ENCODE measurements at regions not wholly inside any gene's neighbourhood (a gene's known extent, or its start where the extent isn't known, plus 50 kb on each side); places are given as distances from the start of the nearest gene placed in this dataset.
"Not testable (repeated sequence)": the region's sequence is repeated elsewhere in the genome, so short reads cannot be mapped to it uniquely, and the experiment has no call there.

- no peak for DNase-seq
- intact Hi-C loops (cut with DNase I) = no loop called here
Observed at GRCh38 chr7:11221984-11222383, 248.3 kb downstream of the PHF14 start.

- no peak for DNase-seq
- intact Hi-C loops (cut with DNase I) = no loop called here
Observed at GRCh38 chr7:11224535-11224934, 250.9 kb downstream of the PHF14 start.

- peak in 2 of 10 donors; percentile 23 to 41 for DNase-seq
- intact Hi-C loops (cut with DNase I) = no loop called here
Observed at GRCh38 chr7:11228515-11228914, 254.8 kb downstream of the PHF14 start.

GRCh38 chr7:11231190-11231589 is 257.5 kb downstream of the PHF14 start:
- intact Hi-C loops (cut with DNase I) = no loop called here
- DNase-seq = no peak

GRCh38 chr7:11232462-11232861 is 258.8 kb downstream of the PHF14 start:
- intact Hi-C loops (cut with DNase I) = no loop called here

GRCh38 chr7:11233871-11234270 is 260.2 kb downstream of the PHF14 start:
- intact Hi-C loops (cut with DNase I) = no loop called here

More at GRCh38 chr7:11232462-11232861, 258.8 kb downstream of the PHF14 start:
- DNase-seq = no peak

GRCh38 chr7:11235491-11235890 is 261.8 kb downstream of the PHF14 start:
- intact Hi-C loops (cut with DNase I) = no loop called here
- DNase-seq = no peak

More at GRCh38 chr7:11233871-11234270, 260.2 kb downstream of the PHF14 start:
- DNase-seq = no peak

- no peak for DNase-seq
- intact Hi-C loops (cut with DNase I) = no loop called here
Observed at GRCh38 chr7:11236680-11237079, 263.0 kb downstream of the PHF14 start.

- intact Hi-C loops (cut with DNase I) = no loop called here
- no peak for DNase-seq
Observed at GRCh38 chr7:11237742-11238141, 264.1 kb downstream of the PHF14 start.

GRCh38 chr7:11239316-11239715 is 265.6 kb downstream of the PHF14 start:
- peak in 1 of 10 donors; percentile 30 for DNase-seq
- intact Hi-C loops (cut with DNase I) = no loop called here

GRCh38 chr7:11243739-11244138 is 270.1 kb downstream of the PHF14 start:
- intact Hi-C loops (cut with DNase I) = no loop called here
- DNase-seq = no peak

- DNase-seq = no peak
- intact Hi-C loops (cut with DNase I) = no loop called here
Observed at GRCh38 chr7:11244149-11244548, 270.5 kb downstream of the PHF14 start.

GRCh38 chr7:11247545-11247944 is 273.9 kb downstream of the PHF14 start:
- intact Hi-C loops (cut with DNase I) = no loop called here
- no peak for DNase-seq

GRCh38 chr7:11251436-11251835 is 277.8 kb downstream of the PHF14 start:
- intact Hi-C loops (cut with DNase I) = no loop called here
- no peak for DNase-seq

GRCh38 chr7:11252011-11252607 is 278.4 kb downstream of the PHF14 start:
- intact Hi-C loops (cut with DNase I) = no loop called here
- no peak for DNase-seq

- intact Hi-C loops (cut with DNase I) = no loop called here
- no peak for DNase-seq
Observed at GRCh38 chr7:11252705-11253272, 279.1 kb downstream of the PHF14 start.

- intact Hi-C loops (cut with DNase I) = no loop called here
- peak in 6 of 10 donors; percentile 10 to 81 (median 49) for DNase-seq
Observed at GRCh38 chr7:11256501-11256900, 282.8 kb downstream of the PHF14 start.

- DNase-seq = no peak
- intact Hi-C loops (cut with DNase I) = no loop called here
Observed at GRCh38 chr7:11261470-11261869, 287.8 kb downstream of the PHF14 start.

GRCh38 chr7:11266101-11266500 is 292.4 kb downstream of the PHF14 start:
- DNase-seq = no peak
- intact Hi-C loops (cut with DNase I) = no loop called here

GRCh38 chr7:11272352-11272751 is 298.7 kb downstream of the PHF14 start:
- intact Hi-C loops (cut with DNase I) = no loop called here
- DNase-seq = no peak

- DNase-seq = no peak
- intact Hi-C loops (cut with DNase I) = no loop called here
Observed at GRCh38 chr7:11274074-11274473, 300.4 kb downstream of the PHF14 start.

- DNase-seq = no peak
- intact Hi-C loops (cut with DNase I) = no loop called here
Observed at GRCh38 chr7:11281953-11282352, 308.3 kb downstream of the PHF14 start.

GRCh38 chr7:11283584-11283983 is 309.9 kb downstream of the PHF14 start:
- DNase-seq; intact Hi-C loops (cut with DNase I): not testable (repeated sequence)
